GM23248 (cell line): ENCODE measurements at regions not wholly inside any gene's neighbourhood (a gene's known extent, or its start where the extent isn't known, plus 50 kb on each side); places are given as distances from the start of the nearest gene placed in this dataset.
"Not testable (repeated sequence)": the region's sequence is repeated elsewhere in the genome, so short reads cannot be mapped to it uniquely, and the experiment has no call there.

Experiments
- EZH2 ChIP-seq: fragments of 200-600 bp; sonication (generic); IDR thresholded peaks from 2 replicates; pipeline ENCODE4 v1.6.1; 2018; ENCODE audit warnings: antibody characterized with exemption, mild to moderate bottlenecking; ENCODE audit not compliant: insufficient read depth, poor library complexity, severe bottlenecking
- EZH2phosphoT487 ChIP-seq: fragments of 200-600 bp; sonication (generic); IDR thresholded peaks from 2 replicates; pipeline ENCODE4 v1.6.1; 2018; ENCODE audit warnings: antibody characterized with exemption, moderate library complexity, mild to moderate bottlenecking, low read depth; ENCODE audit not compliant: insufficient read depth

DNA sequence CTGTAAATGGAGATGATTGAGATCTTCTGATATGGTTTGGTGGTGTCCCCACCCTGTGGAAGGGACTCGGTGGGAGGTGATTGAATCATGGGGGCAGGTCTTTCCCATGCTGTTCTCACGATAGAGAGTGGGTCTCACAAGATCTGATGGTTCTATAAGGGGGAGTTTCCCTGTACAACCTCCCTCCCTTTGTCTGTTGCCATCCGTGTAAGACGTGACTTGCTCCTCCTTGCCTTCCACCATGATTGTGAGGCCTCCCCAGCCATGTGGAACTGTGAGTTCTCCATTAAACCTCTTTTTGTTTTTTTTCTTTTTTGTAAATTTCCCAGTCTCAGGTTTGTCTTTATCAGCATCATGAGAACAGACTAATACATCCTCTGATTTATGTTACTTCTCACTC, 55.1 kb upstream of the PAGE5 start:
- TF ChIP-seq EZH2, EZH2phosphoT487: not testable (repeated sequence)
